Thoracic aorta (tissue), 2 donors: ENCODE measurements at regions not wholly inside any gene's neighbourhood (a gene's known extent, or its start where the extent isn't known, plus 50 kb on each side); places are given as distances from the start of the nearest gene placed in this dataset.

ENCODE experiments used
- ATAC-seq: fragments of 150-250 bp; one replicate; pipeline ENCODE4 v1.8.0; 2017; ENCODE audit warnings: low read depth; ENCODE audit not compliant: insufficient number of reproducible peaks, low FRiP score
- DNase-seq: peaks from one replicate; pipeline ENCODE4 v3.0.0-alpha.2; 2020; ENCODE audit warnings: low spot score
- H3K27ac ChIP-seq, 2 donors: fragments of 200-600 bp; sonication (generic); 1 replicate in 1 of 2; 2 replicates in 1 of 2; pipeline ENCODE4 v1.5.1; 2016; ENCODE audit warnings: mild to moderate bottlenecking in 2 of 2, moderate library complexity in 2 of 2
- H3K27me3 ChIP-seq: fragments of 200-600 bp; sonication (generic); replicated peaks from 2 replicates; pipeline ENCODE4 v1.6.0; 2016; ENCODE audit warnings: mild to moderate bottlenecking; ENCODE audit not compliant: insufficient read depth
- H3K36me3 ChIP-seq: fragments of 200-600 bp; sonication (generic); one replicate; pipeline ENCODE4 v1.5.1; 2016
- H3K4me1 ChIP-seq, 2 donors: fragments of 200-600 bp; sonication (generic); 1 replicate in 1 of 2; 2 replicates in 1 of 2; pipeline versions ENCODE4 v1.5.1 to v1.6.0; 2016; ENCODE audit warnings: low read depth in 2 of 2, mild to moderate bottlenecking in 1 of 2; ENCODE audit not compliant: control insufficient read depth in 1 of 2
- H3K4me3 ChIP-seq: fragments of 200-600 bp; sonication (generic); 2 replicates; pipeline ENCODE4 v1.5.1; 2016; ENCODE audit warnings: mild to moderate bottlenecking
- H3K9me3 ChIP-seq: fragments of 200-600 bp; sonication (generic); 2 replicates; pipeline ENCODE4 v1.5.1; 2016
- CTCF ChIP-seq: fragments of 200-600 bp; sonication (generic); IDR thresholded peaks from one replicate; pipeline ENCODE4 v1.5.1; 2019; ENCODE audit warnings: antibody characterized with exemption

GRCh38 chr13:20348018-20348417 lies 115.9 kb upstream of the GJB6 start:
- no peak for TF ChIP-seq CTCF
- no peaks in the 10 kb centered on the region for H3K36me3 ChIP-seq
- H3K4me3 ChIP-seq, result no peak overlapping the region
- H3K27ac ChIP-seq, result no peak overlapping the region
- H3K27me3 ChIP-seq, result no peaks in the 10 kb centered on the region
- H3K9me3 ChIP-seq, result no peaks in the 10 kb centered on the region
- H3K4me1 ChIP-seq, result peaks cover 0 to 5% of the 10 kb centered on the region in 2 donors
- no peak for ATAC-seq
- DNase-seq, result no peak

DNA sequence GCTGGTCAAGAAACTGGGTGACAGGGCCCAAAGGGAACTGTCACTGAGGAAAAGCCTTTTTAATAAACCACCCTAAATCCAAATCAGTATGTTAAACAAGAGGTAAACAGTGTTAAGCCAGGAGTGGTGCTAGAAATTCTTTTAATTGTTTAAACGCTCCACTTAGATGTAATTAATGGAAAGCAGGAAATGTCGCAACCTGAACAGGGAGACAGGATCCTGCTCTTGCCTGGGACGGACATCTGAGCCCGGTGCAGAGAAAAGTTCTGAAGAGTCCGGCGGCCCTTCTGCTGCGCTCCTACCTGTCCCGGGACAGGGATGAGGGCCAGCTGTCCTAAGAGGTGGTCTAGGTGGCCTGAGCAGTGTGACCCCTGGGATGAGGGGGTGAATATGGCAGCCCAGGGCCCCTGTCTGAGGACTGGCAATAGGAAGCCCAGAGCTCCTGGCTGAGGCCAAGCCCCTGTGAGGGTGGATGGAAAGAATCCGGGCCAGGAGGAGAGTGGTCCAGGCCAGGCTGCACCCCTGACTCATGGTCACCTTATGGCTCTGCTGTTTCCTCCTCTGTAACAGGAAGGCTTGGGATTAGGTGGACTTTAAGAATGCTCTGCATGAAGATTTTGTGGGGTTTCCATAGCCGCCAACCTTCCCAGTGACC lies 112.8 kb upstream of the GJB6 start:
- no peaks in the 10 kb centered on the region for H3K9me3 ChIP-seq
- H3K4me3 ChIP-seq, result no peak overlapping the region
- TF ChIP-seq CTCF, result no peak
- H3K27me3 ChIP-seq, result no peaks in the 10 kb centered on the region
- H3K4me1 ChIP-seq, result peaks cover 0 to 5% of the 10 kb centered on the region in 2 donors
- DNase-seq, result no peak
- no peak for ATAC-seq
- H3K27ac ChIP-seq, result no peak overlapping the region
- no peaks in the 10 kb centered on the region for H3K36me3 ChIP-seq

DNA sequence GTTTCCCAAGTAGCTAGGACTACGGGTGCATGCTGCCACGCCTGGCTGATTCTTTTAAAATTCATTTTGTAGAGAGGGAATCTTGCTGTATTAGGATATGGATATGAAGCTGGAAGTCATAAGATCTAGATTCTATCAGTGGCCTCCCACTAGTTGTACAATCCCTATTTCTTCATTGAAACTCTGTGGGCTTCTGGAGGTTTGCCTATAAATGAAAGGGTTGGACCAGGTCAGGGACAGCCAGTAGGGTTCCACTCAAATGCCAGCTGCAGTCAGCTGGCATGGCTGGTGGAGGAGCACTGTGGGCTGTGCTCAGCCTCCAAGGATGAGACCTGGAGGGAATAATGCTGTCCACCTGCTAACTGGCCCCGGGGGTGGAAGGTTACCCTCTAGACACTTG lies 110.2 kb upstream of the GJB6 start:
- H3K9me3 ChIP-seq, result no peaks in the 10 kb centered on the region
- no peaks in the 10 kb centered on the region for H3K4me1 ChIP-seq
- H3K27me3 ChIP-seq, result no peaks in the 10 kb centered on the region
- H3K36me3 ChIP-seq, result no peaks in the 10 kb centered on the region
- DNase-seq, result no peak
- TF ChIP-seq CTCF, result no peak
- H3K4me3 ChIP-seq, result no peak overlapping the region
- no peak overlapping the region for H3K27ac ChIP-seq
- no peak for ATAC-seq

DNA sequence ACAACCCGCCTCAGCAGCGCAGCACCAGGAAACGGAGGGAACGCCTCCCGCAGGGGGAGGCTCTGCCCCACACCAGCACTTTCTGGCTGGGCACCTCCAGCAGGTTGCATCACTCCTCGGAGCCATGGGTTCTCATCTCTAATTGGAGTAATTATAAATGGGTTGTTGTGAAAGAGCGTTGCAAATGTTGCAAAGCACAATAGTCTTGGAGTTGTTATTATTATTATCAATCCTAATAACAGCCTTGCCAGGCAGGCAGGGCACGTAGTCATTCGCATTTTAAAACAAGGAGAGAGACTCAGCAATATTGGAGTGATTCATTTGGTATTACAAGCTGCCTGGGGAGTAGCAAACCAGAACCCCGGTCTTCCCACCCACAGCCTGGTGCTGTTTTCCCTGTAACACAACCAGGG lies 108.6 kb upstream of the GJB6 start:
- Histone ChIP-seq H3K27me3 (no peaks in the 10 kb centered on the region), H3K27ac (no peak overlapping the region), H3K9me3 (no peaks in the 10 kb centered on the region), H3K36me3 (no peaks in the 10 kb centered on the region), H3K4me3 (no peak overlapping the region), H3K4me1 (no peaks in the 10 kb centered on the region)
- no peak for DNase-seq
- no peak for ATAC-seq
- TF ChIP-seq CTCF, result no peak

DNA sequence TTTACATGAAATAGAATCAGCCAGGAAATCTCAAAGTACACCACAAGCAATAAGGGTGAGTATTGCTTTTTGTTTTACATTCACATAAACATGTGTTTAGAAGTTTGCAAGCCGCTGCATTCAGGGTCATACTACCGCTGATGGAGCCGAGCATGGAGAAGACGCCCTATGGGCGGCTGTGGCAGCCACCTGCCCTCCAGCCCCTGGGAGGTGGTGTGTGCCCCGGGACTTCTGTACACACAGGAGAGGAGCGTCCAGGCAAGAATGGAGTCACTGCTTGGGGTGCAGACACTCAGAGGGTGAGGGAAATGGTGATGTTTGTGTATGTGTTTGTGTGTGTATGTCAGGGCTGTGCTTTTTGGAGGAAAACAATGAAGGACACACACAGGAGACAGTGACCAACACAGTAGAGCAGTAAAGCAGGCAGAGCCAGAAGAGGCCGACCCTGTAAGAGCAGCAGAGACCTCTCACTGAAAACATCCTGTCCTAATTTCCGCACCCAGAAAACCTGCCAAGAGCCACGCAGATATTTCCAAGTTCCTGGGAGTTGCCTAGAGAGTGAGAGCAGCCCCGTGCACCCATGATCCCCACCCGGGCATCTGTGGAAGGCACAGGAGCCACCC lies 108.1 kb upstream of the GJB6 start:
- Histone ChIP-seq H3K4me1 (no peaks in the 10 kb centered on the region), H3K27ac (no peak overlapping the region), H3K4me3 (no peak overlapping the region), H3K36me3 (no peaks in the 10 kb centered on the region), H3K9me3 (no peaks in the 10 kb centered on the region), H3K27me3 (no peaks in the 10 kb centered on the region)
- ATAC-seq (no peak), DNase-seq (no peak)
- TF ChIP-seq CTCF, result no peak
